ENCODE measurements at regions not wholly inside any gene's neighbourhood (a gene's known extent, or its start where the extent isn't known, plus 50 kb on each side); places are given as distances from the start of the nearest gene placed in this dataset.

DNA sequence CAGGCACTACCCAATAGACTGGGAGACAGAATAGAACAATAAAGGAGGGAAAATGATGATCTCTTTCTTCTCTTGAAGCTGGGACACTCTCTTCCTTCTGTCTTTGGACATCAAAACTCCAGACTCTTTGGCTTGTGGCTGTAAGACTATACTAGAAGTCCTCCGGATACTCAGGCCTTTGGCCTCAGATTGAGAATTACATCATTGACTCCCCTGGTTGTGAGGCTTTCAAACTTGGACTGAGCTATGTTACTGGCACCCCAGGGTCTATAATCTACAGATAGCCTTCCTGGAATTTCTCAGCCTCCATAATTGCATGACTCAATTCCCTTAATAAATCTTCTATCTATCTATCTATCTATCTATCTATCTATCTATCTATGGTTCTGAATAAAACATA, 294.2 kb upstream of the CT83 start:
- WGBS, 2 experiments (ENCODE audit: extremely low coverage in 1 of 2, insufficient coverage in 1 of 2, insufficient read length in 1 of 2, insufficient replicate concordance in 2 of 2, low coverage in 1 of 2, low lambda C conversion rate in 2 of 2, missing lambda C conversion rate in 1 of 2) = 86% methylated on average over 1 of the region's 1 CpG; no CpG with 5 or more reads in 1 of the 2 experiments
- POLR2A ChIA-PET (ENCODE audit: partially characterized antibody) = no interaction called here

More for the DNA sequence above, 294.2 kb upstream of the CT83 start:
- no peak overlapping the region for H3K23ac ChIP-seq (ENCODE audit: insufficient read length)
- H2BK20ac ChIP-seq (ENCODE audit: low read length) = no peak overlapping the region
- CTCF ChIA-PET (ENCODE audit: partially characterized antibody) = no interaction called here
- no peak overlapping the region for H4K5ac ChIP-seq (ENCODE audit: insufficient read length, low read depth, low read length)
- no peak overlapping the region for H3K14ac ChIP-seq (ENCODE audit: insufficient read length)
- no peak overlapping the region for H2BK120ac ChIP-seq (replicated peaks; ENCODE audit: low read depth, low read length)
- no peak overlapping the region for H2AFZ ChIP-seq (ENCODE audit: low read length)
- H4K91ac ChIP-seq (replicated peaks; ENCODE audit: insufficient read length, low read length) = no peak overlapping the region
- FAIRE-seq (no peak), DNase-seq (ENCODE audit: low read depth in 1 of 2, low spot score in 2 of 2) (no peak)
- no peaks in the 10 kb centered on the region for H3K79me1 ChIP-seq (ENCODE audit: low read depth, low read length)
- no peaks in the 10 kb centered on the region for H3K36me3 ChIP-seq (ENCODE audit: control insufficient read depth in 2 of 4, insufficient read depth in 4 of 4, low read length in 3 of 4)
- no peak overlapping the region for H2BK15ac ChIP-seq (ENCODE audit: low read length)
- no peak overlapping the region for H3K4ac ChIP-seq (replicated peaks; ENCODE audit: insufficient read length, low read depth, low read length)
- no peak overlapping the region for H2BK12ac ChIP-seq (ENCODE audit: low read depth, low read length)
- H3K27ac ChIP-seq (ENCODE audit: low read depth, low read length) = no peak overlapping the region
- no peak overlapping the region for H3K56ac ChIP-seq (replicated peaks; ENCODE audit: insufficient read length, low read depth, low read length)
- H2BK5ac ChIP-seq (ENCODE audit: low read depth, low read length) = no peak overlapping the region
- no peaks in the 10 kb centered on the region for H3K79me2 ChIP-seq (ENCODE audit: control insufficient read depth in 1 of 2, insufficient read depth in 2 of 2, low read length in 2 of 2)
- TF ChIP-seq BRCA1 (IDR thresholded peaks at IDR 0.05; ENCODE audit: low read depth, low read length) (no peak), SP4 (IDR thresholded peaks at IDR 0.05; ENCODE audit: low read length) (no peak), TEAD4 (IDR thresholded peaks at IDR 0.05; ENCODE audit: low read depth, low read length) (no peak), JUND (IDR thresholded peaks at IDR 0.05; ENCODE audit: low read length) (no peak), CBX5 (IDR thresholded peaks at IDR 0.05; ENCODE audit: low read depth, low read length) (no peak), NRF1 (IDR thresholded peaks at IDR 0.05; ENCODE audit: low read depth, low read length) (no peak), MAFK (IDR thresholded peaks at IDR 0.05; ENCODE audit: low read depth, low read length) (no peak), SAP30 (IDR thresholded peaks at IDR 0.05; ENCODE audit: insufficient read depth, insufficient replicate concordance, low read length) (no peak), BACH1 (IDR thresholded peaks at IDR 0.05; ENCODE audit: low read length) (no peak), HDAC6 (IDR thresholded peaks at IDR 0.05; ENCODE audit: low read depth, low read length) (no peak)
- TF ChIP-seq, protein P1, sequence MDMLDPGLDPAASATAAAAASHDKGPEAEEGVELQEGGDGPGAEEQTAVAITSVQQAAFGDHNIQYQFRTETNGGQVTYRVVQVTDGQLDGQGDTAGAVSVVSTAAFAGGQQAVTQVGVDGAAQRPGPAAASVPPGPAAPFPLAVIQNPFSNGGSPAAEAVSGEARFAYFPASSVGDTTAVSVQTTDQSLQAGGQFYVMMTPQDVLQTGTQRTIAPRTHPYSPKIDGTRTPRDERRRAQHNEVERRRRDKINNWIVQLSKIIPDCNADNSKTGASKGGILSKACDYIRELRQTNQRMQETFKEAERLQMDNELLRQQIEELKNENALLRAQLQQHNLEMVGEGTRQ (IDR thresholded peaks at IDR 0.05; ENCODE audit: low read length) = no peak
- TF ChIP-seq, protein P2, sequence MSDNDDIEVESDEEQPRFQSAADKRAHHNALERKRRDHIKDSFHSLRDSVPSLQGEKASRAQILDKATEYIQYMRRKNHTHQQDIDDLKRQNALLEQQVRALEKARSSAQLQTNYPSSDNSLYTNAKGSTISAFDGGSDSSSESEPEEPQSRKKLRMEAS (IDR thresholded peaks at IDR 0.05) = no peak
- H3K9me3 ChIP-seq (ENCODE audit: insufficient read depth in 2 of 2, low read depth in 1 of 2, low read length in 1 of 2) = no peaks in the 10 kb centered on the region
- H4K20me1 ChIP-seq (replicated peaks in 1 of 2; ENCODE audit: control insufficient read depth in 1 of 2, insufficient read depth in 2 of 2, low read length in 2 of 2) = no peaks in the 10 kb centered on the region
- H3K4me1 ChIP-seq (replicated peaks in 1 of 4; ENCODE audit: control insufficient read depth in 3 of 4, insufficient read depth in 4 of 4, low read length in 3 of 4) = no peaks in the 10 kb centered on the region
- no peaks in the 10 kb centered on the region for H3K23me2 ChIP-seq (ENCODE audit: low read depth, low read length)
- H2AK5ac ChIP-seq (ENCODE audit: low read depth, low read length) = no peak overlapping the region
- no peak overlapping the region for H3K4me2 ChIP-seq (ENCODE audit: insufficient read depth in 1 of 2, low read depth in 2 of 2, low read length in 2 of 2)
- no peak overlapping the region for H3K18ac ChIP-seq (ENCODE audit: extremely low read depth, low read length)
- H3K27me3 ChIP-seq (replicated peaks in 1 of 4; ENCODE audit: control insufficient read depth in 3 of 4, extremely low read depth in 1 of 4, insufficient read depth in 3 of 4, low read length in 3 of 4) = no peaks in the 10 kb centered on the region
- H3K4me3 ChIP-seq (ENCODE audit: extremely low read depth in 1 of 4, insufficient read depth in 2 of 4, low read depth in 3 of 4, low read length in 4 of 4) = no peak overlapping the region
- H3K9ac ChIP-seq (replicated peaks in 1 of 4; ENCODE audit: extremely low read depth in 1 of 4, low read depth in 3 of 4, low read length in 3 of 4) = no peak overlapping the region
- no peak overlapping the region for H4K8ac ChIP-seq (ENCODE audit: extremely low read depth, insufficient read depth, low read length)

All from H1 (cell line).